UCSD-AML1 (cell line): ENCODE measurements at regions not wholly inside any gene's neighbourhood (a gene's known extent, or its start where the extent isn't known, plus 50 kb on each side); places are given as distances from the start of the nearest gene placed in this dataset.

Experiments
- DNase-seq: peaks from one replicate; lab custom pipeline; 2025; ENCODE audit not compliant: unreplicated experiment; lab: John Stamatoyannopoulos, UW

DNA sequence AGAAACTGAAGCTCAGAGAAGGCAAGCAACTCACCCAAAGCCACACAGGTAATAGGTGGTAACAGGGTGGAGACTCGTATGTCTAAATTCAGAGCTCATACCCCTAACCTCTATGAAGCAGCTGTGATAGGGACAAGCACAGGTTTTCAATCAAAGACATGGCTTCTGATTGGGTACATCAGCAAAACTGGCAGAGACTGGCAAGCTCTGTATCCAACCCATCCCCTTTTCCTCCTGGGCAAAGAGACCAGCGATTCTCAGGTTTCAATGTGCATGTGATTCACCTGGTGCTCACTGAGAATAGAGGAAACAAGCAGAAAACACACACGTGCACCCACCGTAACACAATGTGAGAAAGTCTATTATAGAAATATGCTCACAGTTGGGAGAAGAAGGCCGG is 153.0 kb downstream of the SMIM20 start:
- no peak for DNase-seq

GRCh38 chr4:26069218-26069617 is 155.2 kb downstream of the SMIM20 start:
- peak; percentile 18 for DNase-seq

- no peak for DNase-seq
Observed at GRCh38 chr4:26071688-26072087, 157.7 kb downstream of the SMIM20 start.

DNA sequence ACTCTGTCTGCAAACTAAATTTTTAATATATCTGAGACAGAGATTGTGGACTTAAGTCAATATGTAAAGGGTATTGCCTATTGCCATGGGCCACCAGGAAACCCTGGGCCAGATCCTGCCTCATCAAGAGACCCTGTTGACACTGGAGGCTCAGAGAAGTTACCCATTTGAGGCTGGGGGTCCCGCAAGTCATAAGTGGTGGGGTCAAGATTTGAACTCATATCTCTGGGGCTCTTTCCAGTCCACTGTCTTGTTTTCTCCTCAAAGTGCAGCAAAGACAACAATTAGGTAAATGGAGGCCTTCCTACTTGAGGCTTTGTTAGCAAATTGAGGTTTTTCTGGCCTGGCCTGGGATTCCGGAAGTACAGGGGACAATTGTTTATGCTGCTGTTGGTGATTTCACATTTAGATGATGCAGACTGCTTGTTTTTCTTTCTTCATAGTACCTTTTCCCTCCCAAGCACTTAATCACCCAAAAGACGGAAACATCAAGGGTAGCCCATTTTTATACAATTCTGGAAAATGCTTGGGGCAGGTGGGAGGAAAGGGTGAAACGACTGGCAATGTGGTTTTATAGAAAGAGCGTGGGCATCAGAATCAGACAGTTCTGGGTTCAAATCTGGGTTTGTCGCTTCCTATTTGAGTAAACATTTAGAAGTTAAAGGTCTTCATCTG is 160.0 kb downstream of the SMIM20 start:
- no peak for DNase-seq

GRCh38 chr4:26074712-26075430 is 160.9 kb downstream of the SMIM20 start:
- DNase-seq: peak; percentile 26

- no peak for DNase-seq
Observed at GRCh38 chr4:26075583-26075982, 161.6 kb downstream of the SMIM20 start.

DNA sequence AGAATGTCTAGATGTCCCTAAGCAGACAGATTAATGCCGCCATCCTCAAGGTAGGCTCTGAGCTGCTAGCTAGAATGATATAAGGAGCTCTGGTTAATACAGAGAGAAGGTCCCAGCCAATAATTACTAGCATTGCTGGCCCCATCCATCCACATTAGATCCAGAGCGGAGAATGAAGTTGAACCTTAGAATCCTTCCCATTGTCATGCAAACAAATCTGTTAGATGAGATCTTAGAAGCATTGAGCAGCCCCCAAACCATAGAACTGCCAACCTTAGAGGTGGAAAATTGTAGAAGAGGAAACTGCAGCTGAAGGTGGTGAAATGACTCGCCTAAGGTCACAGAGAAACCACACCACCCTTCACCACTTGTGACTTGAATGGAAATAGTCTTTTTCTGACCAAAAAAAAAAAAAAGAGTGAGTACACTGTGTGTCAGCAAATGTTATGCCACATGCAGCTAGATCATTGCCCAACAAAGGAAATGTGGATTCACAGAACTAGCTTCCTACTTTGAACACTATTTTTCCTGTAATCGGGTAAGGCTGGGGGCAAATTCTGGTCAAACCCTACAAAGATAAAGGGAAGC is 162.1 kb downstream of the SMIM20 start:
- no peak for DNase-seq

- DNase-seq: no peak
Observed at GRCh38 chr4:26076896-26077295, 162.9 kb downstream of the SMIM20 start.

- DNase-seq: no peak
Observed at GRCh38 chr4:26077756-26078155, 163.7 kb downstream of the SMIM20 start.

- no peak for DNase-seq
Observed at GRCh38 chr4:26080870-26081628, 167.0 kb downstream of the SMIM20 start.

- DNase-seq: no peak
Observed at GRCh38 chr4:26081795-26082498, 167.9 kb downstream of the SMIM20 start.

GRCh38 chr4:26082565-26082964 is 168.5 kb downstream of the SMIM20 start:
- DNase-seq: no peak

GRCh38 chr4:26083987-26084386 is 170.0 kb downstream of the SMIM20 start:
- DNase-seq: no peak

DNA sequence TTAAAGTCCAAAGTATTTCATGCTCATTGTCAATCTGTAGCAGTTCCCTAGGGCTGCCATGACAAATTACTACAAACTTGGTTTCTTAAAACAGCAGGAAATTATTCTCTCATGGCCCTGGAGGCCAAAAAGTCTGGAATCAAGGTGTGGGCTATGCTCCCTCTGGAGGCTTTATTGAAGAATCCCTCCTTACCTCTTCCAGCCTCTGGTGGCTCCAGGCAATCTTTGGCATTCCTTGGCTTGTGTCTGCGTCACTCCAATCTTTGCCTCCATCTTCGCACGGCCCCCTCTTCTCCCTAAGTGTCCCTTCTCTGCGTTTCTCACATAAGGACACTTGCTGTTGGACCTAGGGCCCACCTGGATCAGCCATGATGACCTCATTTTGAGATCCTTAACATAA is 170.4 kb downstream of the SMIM20 start:
- DNase-seq: no peak

DNA sequence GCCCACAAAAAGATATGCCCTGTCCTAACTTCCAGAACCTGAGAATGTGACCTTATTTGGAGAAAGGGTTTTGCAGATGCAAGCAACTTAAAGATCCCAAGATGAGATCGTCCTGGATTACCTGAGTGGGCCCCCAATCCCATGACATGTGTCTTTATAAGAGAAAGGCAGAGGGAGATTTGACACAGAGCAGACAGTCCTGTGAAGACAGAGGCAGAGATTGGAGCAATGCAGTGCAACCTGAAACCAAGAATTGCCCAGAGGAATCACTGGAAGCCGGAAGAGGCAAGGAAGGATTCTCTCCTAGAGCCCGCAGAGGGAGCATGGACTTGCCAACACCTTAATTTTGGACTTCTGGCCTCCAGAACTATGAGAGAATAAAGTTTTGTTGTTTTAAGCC is 171.5 kb downstream of the SMIM20 start:
- DNase-seq: no peak

GRCh38 chr4:26086621-26087441 is 172.8 kb downstream of the SMIM20 start:
- DNase-seq: no peak

- peak; percentile 17 for DNase-seq
Observed at GRCh38 chr4:26088433-26088928, 174.5 kb downstream of the SMIM20 start.

GRCh38 chr4:26093551-26093950 is 179.5 kb downstream of the SMIM20 start:
- DNase-seq: no peak

- no peak for DNase-seq
Observed at GRCh38 chr4:26094076-26094475, 180.1 kb downstream of the SMIM20 start.

DNA sequence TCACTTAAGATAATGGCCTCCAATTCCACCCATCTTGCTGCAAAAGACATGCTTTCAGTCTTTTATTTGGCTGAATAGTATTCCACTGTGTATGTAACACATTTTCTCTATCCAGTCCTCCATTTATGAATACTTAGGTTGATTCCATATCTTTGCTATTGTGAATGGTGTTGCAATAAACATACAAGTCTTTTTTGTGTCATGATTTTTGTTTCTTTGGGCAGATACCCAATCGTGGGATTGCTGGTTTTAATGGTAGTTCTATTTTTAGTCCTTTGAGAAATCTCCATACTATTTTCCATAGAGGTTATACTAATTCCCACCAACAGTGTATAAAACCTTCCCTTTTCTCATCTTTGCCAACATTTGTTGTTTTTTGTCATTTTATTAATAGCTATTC is 180.9 kb downstream of the SMIM20 start:
- DNase-seq: no peak
